ENCODE measurements at regions not wholly inside any gene's neighbourhood (a gene's known extent, or its start where the extent isn't known, plus 50 kb on each side); places are given as distances from the start of the nearest gene placed in this dataset.

- intact Hi-C loops (cut with DNase I), result no loop called here
- DNase-seq, result peak in 11 of 42 donors; percentile 8 to 47 (median 20)
Observed at GRCh38 chr11:15602785-15603567, 488.3 kb downstream of the INSC start.

- intact Hi-C loops (cut with DNase I), result no loop called here
- no peak for DNase-seq
Observed at GRCh38 chr11:15605094-15605493, 490.4 kb downstream of the INSC start.

- intact Hi-C loops (cut with DNase I), result no loop called here
- no peak for DNase-seq
Observed at GRCh38 chr11:15607361-15608036, 492.8 kb downstream of the INSC start.

DNA sequence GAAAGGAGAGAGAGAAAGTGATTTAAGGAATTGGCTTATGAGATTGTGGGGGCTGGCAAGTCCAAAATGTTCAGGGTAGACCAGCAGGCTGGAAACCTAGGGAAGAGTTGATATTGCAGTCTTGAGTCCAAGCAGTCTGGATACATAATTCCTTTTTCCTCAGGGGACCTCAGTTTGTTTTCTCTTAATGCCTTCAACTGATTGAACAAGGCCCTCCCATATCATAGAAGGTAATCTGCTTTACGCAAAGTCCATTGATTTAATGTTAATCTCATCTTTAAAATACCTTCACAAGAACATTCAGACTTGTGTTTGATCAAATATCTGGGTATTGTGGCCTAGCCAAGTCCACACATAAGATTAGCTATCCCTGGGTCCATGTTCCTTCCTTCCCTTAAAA lies 494.7 kb downstream of the INSC start:
- intact Hi-C loops (cut with DNase I), result no loop called here

DNA sequence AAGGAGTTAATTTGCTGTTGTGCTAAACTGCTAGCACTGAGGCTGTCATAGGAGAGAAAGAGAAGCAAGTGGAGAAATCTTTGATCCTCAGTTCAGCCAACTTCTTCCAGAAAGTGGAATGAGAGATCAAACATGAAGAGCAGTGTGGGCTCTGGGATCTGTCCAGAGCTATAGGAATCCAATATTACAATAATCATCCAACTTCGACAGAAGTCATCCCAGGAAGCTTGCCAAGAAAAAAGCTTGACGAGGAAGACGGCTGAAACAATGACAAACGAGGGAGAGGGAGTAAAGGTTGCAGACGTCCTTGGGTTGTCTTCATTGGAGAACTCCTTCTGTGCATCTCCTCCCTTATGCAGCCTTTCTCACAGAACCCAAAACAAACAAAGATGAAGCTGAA lies 496.2 kb downstream of the INSC start:
- no peak for DNase-seq
- intact Hi-C loops (cut with DNase I), result no loop called here

More for the DNA sequence above, 494.7 kb downstream of the INSC start:
- DNase-seq, result no peak

- intact Hi-C loops (cut with DNase I), result no loop called here
- no peak for DNase-seq
Observed at GRCh38 chr11:15613251-15613650, 498.5 kb downstream of the INSC start.

DNA sequence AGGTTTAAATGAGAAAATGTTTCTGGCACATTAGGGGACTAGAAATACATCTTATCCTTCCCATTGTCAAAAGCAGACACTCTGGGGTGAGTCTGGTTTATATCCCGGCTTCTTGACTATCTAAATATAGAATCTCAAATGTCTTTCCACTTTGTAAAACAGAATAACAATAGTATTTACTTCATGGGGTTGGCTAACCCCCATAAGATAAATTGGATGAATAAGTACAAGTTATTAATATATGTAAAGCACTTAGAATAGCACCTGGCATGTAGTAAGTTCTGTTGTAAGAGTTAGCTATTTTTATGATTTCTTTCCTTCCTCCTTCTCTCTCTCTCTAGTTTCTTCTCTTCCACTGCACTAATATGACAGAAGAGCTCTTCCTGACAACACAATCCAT lies 499.1 kb downstream of the INSC start:
- DNase-seq, result no peak
- intact Hi-C loops (cut with DNase I), result no loop called here

- intact Hi-C loops (cut with DNase I), result no loop called here
- peak in 7 of 42 donors; percentile 7 to 25 (median 15) for DNase-seq
Observed at GRCh38 chr11:15615398-15616096, 500.8 kb downstream of the INSC start.

DNA sequence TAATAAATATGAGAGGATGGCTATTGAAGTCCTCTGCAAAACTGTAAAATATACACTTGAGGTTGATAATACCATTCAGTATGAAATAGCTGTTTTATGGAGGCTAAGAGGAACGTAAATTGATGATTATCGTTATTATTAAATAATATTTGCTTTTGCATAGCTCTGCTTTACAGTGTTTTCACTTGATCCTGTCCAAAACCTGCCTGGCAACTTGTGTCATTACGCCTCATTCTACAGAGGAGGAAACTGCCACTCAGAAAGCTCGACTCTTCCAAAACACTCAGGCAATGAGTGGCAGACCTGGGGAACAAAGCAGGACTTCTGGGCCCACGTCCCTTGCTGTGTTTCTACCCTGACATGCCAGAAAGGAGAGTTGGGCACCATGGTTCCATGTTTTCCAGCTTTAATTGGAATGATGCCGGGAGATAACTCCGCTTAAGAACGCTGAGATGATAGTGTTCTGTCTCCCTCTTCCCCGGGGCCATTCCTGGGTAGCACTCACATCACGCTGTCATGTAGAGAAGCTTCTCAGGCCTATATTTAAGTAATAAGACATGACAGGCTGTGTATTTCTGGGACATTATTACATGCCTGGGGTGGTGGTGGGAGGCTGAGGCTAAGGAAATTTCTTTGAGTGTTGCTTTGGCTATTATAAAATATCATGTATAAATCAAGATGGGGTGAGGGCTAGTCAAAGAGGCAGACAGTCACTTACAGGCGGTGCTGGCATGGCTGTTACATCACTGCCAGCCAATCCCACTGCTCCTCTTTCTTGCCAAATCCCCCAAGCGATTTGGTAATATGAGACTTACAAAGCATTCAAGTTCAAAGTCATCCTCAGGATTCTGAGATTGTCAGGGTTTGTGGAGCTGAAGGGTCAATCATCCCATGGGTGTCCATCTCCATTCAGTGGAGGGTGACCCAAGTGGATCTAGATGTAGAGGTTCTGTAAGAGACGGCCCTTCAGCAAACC lies 501.7 kb downstream of the INSC start:
- DNase-seq, result no peak
- intact Hi-C loops (cut with DNase I), result no loop called here

DNA sequence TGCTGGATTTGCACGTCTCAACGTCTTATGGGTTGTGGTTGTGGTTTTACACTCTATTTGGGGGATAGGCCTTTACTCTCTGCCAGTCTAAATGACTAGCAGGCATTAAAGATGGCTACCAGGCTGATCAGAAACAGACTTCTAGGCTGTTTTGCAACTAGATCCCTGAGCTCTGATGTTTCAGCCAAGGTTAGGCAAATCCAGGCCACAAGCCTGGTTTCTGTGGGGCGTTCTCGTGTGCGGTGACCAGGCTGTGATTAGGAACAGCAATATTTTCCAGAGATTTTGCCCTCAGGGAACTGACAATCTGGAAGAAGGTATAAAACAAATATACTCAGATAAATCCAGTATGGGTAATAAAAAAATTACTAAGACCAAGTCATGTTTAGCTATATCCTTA lies 502.4 kb downstream of the INSC start:
- intact Hi-C loops (cut with DNase I), result no loop called here
- no peak for DNase-seq

DNA sequence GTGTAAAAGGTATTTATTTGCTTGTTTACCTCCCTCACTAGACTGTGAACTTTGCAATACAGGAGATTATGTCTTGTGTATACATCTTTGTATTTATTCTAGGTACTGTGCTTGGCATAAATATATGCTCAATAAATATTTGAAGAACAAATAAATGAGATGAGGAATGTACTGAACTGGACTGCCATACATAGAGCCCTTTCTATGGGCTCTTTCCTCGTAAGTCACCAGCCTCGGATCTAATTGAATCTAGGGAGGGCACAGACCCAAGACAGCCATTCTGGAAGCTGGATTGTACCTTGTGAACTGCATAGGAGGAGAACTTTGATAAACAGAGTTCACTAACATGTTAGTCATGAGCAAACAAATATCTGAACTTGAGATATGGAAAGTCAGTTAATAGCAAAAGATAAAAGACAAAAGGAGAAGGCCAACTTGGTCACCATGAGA lies 503.9 kb downstream of the INSC start:
- intact Hi-C loops (cut with DNase I), result no loop called here

GRCh38 chr11:15621565-15621964 lies 506.8 kb downstream of the INSC start:
- no peak for DNase-seq
- intact Hi-C loops (cut with DNase I), result no loop called here

More for the DNA sequence above, 503.9 kb downstream of the INSC start:
- no peak for DNase-seq

DNA sequence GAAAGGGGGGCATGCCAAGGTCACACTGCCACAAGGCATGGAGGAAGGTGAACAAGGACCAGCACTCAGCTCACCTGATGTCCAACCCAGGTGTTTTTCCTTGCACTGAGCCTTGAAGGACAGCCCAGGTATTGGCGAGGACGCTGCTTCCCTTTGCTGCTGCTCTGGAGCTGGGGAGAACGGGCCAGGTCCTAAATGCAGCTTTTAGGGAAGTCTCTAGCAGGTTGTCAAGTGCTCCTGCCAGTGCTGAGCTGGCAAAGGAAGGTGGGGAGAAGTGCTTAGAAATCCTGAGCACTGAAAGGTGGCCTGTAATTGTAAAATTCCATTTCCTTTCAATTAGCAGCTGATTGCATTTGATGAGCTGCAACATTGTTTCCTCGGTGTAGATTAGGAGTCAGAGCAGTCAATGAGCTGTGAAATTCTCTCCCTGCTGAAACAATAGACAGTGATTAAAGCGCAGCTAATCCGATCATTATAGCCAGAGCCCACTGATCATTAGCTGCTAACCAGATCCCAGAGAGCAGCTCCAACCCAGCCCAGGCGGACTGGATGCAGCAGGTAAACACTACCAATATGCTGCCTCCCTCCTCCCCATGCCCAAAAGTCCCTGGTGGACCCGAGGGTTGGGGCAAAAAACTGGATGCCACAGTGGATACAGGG lies 507.6 kb downstream of the INSC start:
- intact Hi-C loops (cut with DNase I), result no loop called here
- no peak for DNase-seq

- DNase-seq, result no peak
- intact Hi-C loops (cut with DNase I), result no loop called here
Observed at GRCh38 chr11:15624701-15625100, 510.0 kb downstream of the INSC start.

- intact Hi-C loops (cut with DNase I), result no loop called here
- no peak for DNase-seq
Observed at GRCh38 chr11:15625691-15626090, 511.0 kb downstream of the INSC start.

DNA sequence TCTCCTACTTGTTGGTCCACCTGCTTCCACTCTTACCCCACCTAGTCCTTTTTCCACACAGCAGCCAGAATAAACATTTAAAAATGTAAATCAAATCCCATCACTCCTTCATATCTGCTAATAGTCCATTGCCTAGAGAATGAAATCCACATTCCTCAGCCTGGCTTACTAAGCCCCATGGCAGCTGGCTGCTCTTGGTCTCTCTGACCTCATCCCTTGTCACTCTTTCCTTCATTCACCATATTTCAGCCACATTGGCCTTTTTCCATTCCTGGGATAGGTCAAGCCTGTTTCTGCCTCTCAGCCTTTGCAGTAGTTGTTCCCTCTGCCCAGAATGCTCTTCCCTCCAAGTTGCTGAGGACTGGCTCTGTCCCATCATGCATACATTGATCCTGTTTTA lies 512.8 kb downstream of the INSC start:
- intact Hi-C loops (cut with DNase I), result no loop called here
- no peak for DNase-seq

DNA sequence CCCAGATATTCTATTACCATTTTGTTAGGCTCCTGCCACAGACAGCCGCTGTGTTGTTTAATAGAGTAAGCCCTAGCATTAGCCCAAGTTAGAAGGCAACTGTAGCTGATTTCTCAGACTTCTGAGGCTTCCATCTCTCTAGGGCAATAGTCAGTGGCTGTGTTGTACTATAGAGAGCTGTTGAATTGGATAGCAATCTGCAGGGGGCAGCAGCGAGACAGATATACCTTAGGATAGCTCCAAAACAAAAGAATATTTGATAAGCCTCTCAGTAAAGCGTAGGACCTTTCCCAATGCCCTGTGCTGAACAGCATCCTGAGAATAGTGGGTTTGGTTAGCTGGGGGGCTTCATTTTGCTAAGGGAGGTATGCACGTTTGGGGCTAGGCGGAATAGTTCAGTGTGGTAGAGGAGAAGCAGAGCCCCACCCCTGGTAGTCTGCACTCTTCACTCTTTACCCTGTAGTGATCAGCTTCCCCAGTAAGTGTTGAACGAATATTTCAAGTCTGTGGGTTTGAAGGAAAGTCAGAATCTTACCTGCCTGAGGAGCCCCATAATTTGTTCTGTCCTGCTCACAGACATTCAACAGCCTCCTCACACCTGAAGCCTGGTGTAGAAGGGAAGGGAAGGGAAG lies 515.1 kb downstream of the INSC start:
- intact Hi-C loops (cut with DNase I), result no loop called here
- peak in 2 of 42 donors; percentile 13 to 45 for DNase-seq

- intact Hi-C loops (cut with DNase I), result no loop called here
- no peak for DNase-seq
Observed at GRCh38 chr11:15630896-15631295, 516.2 kb downstream of the INSC start.

All from head of caudate nucleus (tissue), 42 donors.